Activated CD8-positive, alpha-beta memory T cell treated with anti-CD3 and anti-CD28 coated beads for 36 hours (primary cell): ENCODE measurements at regions not wholly inside any gene's neighbourhood (a gene's known extent, or its start where the extent isn't known, plus 50 kb on each side); places are given as distances from the start of the nearest gene placed in this dataset.
"Not testable (repeated sequence)": the region's sequence is repeated elsewhere in the genome, so short reads cannot be mapped to it uniquely, and the experiment has no call there.

ENCODE experiments used
- CTCF ChIA-PET: fragments of 350-600 bp; sonication (Branson Sonifier 250); formaldehyde crosslinking; loops from one replicate; lab custom pipeline; 2021; ENCODE audit warnings: antibody characterized with exemption; lab: Charles Lee
- POLR2A ChIA-PET: fragments of 350-600 bp; sonication (Branson Sonifier 250); formaldehyde crosslinking; loops from one replicate; lab custom pipeline; 2021; ENCODE audit warnings: antibody characterized with exemption; lab: Charles Lee

DNA sequence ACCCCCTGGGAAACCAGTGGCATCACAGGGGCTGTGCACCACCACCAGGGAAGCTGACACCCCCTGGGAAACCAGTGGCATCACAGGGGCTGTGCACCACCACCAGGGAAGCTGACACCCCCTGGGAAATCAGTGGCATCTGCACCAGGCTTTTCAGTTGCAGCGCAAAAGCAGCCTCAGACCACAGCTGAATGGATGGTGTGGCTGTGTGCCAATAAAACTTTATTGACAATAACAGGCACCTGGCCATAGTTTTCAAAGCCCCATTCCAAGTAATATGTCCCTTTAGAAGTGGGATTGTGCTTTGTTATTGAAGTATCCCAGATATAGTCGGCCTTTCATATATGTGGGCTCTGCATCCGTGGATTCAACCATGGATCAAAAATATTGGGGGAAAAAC is 146.3 kb upstream of the HDAC4 start:
- CTCF ChIA-PET, POLR2A ChIA-PET: not testable (repeated sequence)

DNA sequence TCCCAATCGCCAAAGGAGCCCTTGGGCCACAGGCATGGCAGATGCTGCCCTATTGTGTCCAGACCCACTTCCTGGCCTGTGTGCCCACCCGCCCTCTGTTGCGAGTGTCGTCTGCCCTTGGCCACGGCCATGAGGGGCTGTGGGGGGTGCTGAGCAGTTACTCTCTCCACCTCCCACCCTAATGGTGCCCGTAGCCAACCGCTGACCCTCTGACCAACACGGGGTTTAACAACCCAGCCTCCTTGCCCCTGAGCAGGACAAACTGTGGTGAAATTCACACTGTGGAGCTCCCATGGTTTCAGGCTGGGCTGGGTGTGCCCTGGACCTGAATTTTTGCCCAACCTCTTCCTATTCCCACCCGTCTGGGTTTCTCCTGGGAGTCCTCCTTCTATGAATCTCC is 145.7 kb upstream of the HDAC4 start:
- ChIA-PET POLR2A (no interaction called here), CTCF (no interaction called here)

DNA sequence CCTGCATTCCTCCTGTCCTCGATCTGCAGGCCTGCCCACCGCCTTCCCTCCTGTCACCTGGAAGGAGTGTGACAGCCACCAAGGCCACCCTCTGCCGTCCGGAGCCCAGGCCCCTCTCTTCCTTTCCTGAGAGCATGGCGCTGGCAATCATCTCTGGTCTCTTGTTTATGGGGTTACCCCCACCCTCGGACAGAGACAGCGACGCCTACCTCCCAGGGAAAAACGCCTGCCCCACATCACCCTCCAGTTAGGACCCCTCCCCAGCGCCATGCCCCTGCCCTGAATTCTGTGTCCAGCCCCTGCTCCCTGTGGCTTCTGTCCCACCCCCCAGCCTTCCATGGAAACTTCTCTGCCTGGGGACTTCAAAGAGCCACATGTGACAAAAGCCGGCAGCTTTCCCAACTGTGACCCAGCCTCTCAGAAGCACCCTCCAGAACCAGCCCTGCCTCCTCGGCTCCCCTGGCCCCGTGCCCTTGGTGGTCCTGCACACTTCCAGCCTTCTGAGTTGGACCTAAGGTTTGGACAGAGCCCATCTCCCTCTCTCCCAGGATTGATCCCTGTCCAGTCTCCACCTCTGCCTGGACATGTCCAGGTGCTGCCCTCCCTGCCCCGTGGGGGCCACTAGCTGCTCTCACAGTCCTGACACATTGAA is 145.0 kb upstream of the HDAC4 start:
- CTCF ChIA-PET = no interaction called here
- POLR2A ChIA-PET = interaction anchor here (1.0 kb wide), 1 partner anchor 145 kb away, joined by 6 read pairs; the partner anchor contains the start of gene HDAC4

- ChIA-PET CTCF (no interaction called here), POLR2A (interaction anchor here (1.0 kb wide), 1 partner anchor 144 kb away, joined by 6 read pairs; the partner anchor contains the start of gene HDAC4)
Measured at GRCh38 chr2:239544918-239545465, 144.2 kb upstream of the HDAC4 start.

- POLR2A ChIA-PET = no interaction called here
- CTCF ChIA-PET = no interaction called here
Measured at GRCh38 chr2:239544143-239544917, 143.5 kb upstream of the HDAC4 start.

- ChIA-PET CTCF (no interaction called here), POLR2A (no interaction called here)
Measured at GRCh38 chr2:239543702-239544101, 142.9 kb upstream of the HDAC4 start.

DNA sequence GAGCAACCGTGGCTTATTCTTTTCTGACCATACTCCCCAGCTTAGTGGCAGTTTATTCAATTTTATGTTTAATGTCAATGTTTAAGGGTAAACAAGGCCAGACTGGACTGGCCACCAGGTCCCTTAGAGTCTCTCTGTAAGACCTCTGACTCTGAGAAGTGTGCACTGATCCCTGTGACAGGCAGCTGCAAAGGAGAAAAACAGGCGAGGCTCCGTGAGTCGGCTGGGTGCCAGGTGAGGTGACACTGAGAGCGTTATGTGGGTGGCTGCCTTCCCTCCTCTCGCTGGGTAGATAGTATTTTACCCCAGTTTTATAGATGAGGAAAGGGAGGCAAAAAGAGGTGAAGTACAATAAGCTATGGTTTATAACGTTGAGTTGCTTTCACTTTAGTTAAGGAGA is 139.4 kb upstream of the HDAC4 start:
- POLR2A ChIA-PET = no interaction called here
- CTCF ChIA-PET = interaction anchor here (1.1 to 1.3 kb wide), 2 partner anchors 51 to 79 kb away, joined by 3 read pairs; no protein-coding TSS in a partner anchor

DNA sequence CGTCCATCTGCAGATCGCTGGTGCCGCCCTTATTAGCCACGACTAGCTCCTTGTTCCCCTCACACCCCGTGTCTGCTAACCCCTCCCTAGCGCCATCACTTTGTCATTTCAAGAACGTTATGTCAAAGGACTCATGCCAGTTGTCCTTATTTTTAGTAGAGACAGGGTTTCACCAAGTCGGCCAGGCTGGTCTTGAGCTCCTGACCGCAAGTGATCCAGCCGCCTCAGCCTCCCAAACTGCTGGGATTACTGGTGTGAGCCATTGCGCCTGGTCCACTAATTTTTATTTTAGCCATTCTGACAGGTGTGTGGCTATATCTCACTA is 138.9 kb upstream of the HDAC4 start:
- ChIA-PET CTCF (interaction anchor here (1.3 kb wide), 1 partner anchor 80 kb away, joined by 3 read pairs; no protein-coding TSS in a partner anchor), POLR2A (no interaction called here)

DNA sequence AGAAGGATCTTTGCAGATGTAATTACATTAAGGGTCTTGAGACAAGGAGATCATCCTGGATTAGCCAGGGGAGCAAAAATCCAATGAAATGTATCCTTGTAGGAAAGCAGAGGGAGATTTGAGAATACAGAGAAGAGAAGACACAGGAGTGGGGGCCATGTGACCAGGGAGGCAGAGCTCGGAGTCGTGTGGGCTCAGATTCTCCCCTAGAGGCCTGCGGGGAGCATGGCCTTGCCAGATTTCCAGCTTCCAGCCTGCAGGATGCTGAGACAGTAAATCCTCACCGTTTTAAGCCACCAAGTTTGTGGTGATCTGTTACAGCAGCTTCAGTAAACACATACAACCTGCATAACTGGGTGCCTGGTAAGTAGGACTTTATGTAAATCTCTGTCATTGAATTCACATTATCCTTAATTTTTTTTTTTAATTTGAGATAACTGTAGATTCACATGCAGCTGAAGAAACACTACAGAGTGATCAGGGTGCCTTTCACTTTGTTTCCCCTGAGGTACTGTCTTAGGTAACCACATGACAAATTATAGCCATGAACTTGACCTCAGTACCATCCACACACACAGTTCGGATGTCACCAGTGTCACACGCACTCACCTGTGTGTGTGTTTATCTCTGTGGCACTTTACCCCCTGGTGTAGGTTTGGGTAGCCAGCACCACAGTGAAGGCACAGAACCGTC is 138.4 kb upstream of the HDAC4 start:
- CTCF ChIA-PET = no interaction called here
- POLR2A ChIA-PET = no interaction called here

GRCh38 chr2:239538357-239539052 is 137.7 kb upstream of the HDAC4 start:
- ChIA-PET CTCF (no interaction called here), POLR2A (no interaction called here)

- CTCF ChIA-PET = no interaction called here
Measured at GRCh38 chr2:239537633-239538356, 137.0 kb upstream of the HDAC4 start.

DNA sequence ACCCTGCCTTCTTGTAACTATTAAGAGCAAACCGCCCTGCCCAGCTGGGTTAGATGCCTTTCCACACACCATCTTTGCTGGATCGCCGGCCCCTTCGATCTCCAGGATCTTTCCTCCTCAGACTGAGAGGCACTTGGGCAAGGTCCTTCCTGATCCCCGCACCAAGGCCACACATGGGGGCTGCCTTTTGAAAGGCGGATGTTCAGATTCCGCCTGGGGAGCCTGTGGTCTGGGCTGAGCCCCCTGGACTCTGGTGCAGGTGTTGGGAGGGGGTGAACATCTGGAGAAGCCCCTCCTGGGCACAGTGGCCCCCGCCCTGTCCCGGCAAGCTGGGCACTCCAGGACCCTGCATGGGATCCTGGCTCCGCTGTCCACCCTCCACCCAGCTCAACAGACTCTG is 135.4 kb upstream of the HDAC4 start:
- POLR2A ChIA-PET = no interaction called here

More at GRCh38 chr2:239537633-239538356, 137.0 kb upstream of the HDAC4 start:
- POLR2A ChIA-PET = no interaction called here

DNA sequence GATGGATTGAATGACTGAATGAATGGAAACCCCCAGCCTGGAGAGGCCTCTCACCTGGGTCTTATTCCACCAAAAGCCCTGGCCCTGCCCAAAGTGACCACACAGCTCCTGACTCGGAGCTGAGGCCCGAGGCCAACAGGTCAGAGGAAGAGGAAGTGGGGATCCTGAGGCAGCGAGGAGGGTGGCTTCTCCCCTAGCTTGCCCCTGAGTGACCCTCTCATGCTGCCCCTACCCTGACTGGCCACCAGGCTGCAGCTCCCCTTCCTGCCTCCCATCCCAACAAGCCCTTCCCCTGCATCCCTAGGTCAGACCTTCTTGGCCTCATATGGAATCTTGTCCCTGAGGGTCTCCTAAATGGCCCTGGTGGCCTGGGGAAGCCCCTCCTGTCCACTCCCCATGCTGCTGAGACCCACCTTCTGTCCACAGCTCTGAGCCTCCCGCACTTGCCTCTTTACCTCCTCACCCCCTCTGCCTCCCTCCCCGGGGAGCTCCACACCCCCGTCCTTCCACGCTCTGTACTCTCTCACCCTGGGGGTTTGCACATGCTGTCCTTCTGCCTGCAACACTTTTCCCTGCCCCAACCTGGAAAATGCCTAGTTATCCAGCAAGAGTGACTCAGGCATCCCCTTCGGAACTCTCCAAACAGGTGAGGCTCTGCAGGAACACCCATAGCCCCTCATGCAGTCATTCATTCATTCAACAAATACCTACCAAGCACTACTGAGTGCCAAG is 134.8 kb upstream of the HDAC4 start:
- CTCF ChIA-PET = no interaction called here
- POLR2A ChIA-PET = no interaction called here

More for the DNA sequence above, 135.4 kb upstream of the HDAC4 start:
- CTCF ChIA-PET = no interaction called here

DNA sequence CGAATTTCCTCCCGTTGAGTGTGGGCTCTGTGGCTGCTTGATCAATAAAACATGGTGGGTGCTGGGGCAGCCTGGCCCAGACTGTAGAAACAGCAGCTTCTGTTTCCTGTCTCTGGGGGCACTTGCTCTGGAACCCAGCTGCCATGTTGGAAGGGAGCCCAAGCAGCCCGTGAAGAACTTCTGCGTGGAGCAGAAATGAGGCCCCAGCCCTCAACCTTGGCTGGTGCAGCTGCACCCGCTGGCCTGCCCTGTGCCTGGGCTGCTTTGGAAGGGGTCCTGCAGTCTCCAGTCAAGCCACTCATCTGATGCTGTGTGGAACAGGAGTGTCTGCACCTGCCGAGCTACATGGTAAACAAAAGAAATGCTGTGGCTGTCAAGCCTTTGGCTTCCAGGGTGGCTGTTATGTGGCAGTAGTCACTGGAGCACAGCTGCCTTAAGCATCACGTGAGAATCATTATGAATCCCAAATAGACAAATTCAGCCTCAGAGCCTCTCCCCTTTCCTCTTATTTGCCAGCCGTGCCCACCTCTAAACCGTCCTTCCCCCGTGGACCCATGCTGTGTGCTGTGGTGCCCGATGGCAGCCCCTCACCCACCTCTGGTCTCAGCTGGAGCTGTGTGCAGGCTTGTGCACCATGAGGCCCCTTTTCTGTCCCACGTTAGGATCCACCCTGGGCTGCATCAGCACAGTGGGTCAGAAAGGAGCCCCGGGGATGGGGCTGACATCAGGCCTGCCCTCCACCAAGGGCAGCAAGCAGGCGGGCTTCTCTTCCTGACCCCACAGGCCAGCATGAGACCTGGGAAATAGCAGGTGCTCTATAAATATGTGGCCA is 134.0 kb upstream of the HDAC4 start:
- CTCF ChIA-PET = no interaction called here
- POLR2A ChIA-PET = no interaction called here

- ChIA-PET CTCF (no interaction called here), POLR2A (no interaction called here)
Measured at GRCh38 chr2:239533569-239534316, 132.9 kb upstream of the HDAC4 start.

GRCh38 chr2:239532859-239533258 is 132.0 kb upstream of the HDAC4 start:
- POLR2A ChIA-PET = no interaction called here
- CTCF ChIA-PET = no interaction called here

DNA sequence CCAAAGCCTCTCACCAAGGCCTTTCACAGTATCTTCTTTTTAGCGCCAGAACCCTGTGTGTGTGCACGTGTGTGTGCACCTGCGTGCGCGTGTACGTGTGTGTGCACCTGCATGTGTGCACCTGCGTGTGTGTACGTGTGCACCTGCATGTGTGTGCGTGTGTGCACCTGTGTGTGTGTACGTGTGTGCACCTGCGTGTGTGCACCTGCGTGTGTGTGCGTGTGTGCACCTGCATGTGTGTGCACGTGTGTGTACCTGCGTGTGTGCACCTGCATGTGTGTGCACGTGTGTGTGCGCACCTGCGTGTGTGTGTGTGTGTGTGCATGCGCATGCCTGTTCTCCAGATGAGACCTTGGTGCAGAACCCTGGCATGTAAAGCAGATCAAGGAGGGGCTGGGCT is 131.4 kb upstream of the HDAC4 start:
- CTCF ChIA-PET = no interaction called here
- POLR2A ChIA-PET = no interaction called here
